Loucy (cell line): ENCODE measurements at regions not wholly inside any gene's neighbourhood (a gene's known extent, or its start where the extent isn't known, plus 50 kb on each side); places are given as distances from the start of the nearest gene placed in this dataset.

Experiments used
- H2AFZ ChIP-seq: fragments of 200-600 bp; sonication (generic); 2 replicates; pipeline ENCODE4 v1.6.0; 2016; ENCODE audit warnings: antibody characterized with exemption, mild to moderate bottlenecking, low read length, moderate library complexity
- H3F3A ChIP-seq: fragments of 200-600 bp; 2 replicates; pipeline ENCODE4 v1.6.0; 2016; ENCODE audit warnings: antibody characterized with exemption, low read depth, mild to moderate bottlenecking
- H3K27me3 ChIP-seq: fragments of 200-600 bp; sonication (generic); 2 replicates; pipeline ENCODE4 v1.6.1; 2014; ENCODE audit warnings: low read length, mild to moderate bottlenecking; ENCODE audit not compliant: insufficient read depth, poor library complexity, severe bottlenecking
- H3K36me3 ChIP-seq: fragments of 200-600 bp; sonication (generic); 2 replicates; pipeline ENCODE4 v1.6.1; 2016; ENCODE audit warnings: low read length; ENCODE audit not compliant: insufficient read depth
- H3K4me1 ChIP-seq: fragments of 200-600 bp; sonication (generic); 2 replicates; pipeline ENCODE4 v1.5.1; 2014; ENCODE audit warnings: low read length, mild to moderate bottlenecking; ENCODE audit not compliant: insufficient read depth, poor library complexity, severe bottlenecking
- H3K4me2 ChIP-seq: fragments of 200-600 bp; sonication (generic); 2 replicates; pipeline ENCODE4 v1.6.0; 2014; ENCODE audit warnings: antibody characterized with exemption, low read length, low read depth, mild to moderate bottlenecking; ENCODE audit not compliant: poor library complexity, severe bottlenecking
- H3K4me3 ChIP-seq: fragments of 200-600 bp; sonication (generic); 2 replicates; pipeline ENCODE4 v1.5.1; 2014; ENCODE audit warnings: low read length, mild to moderate bottlenecking, mixed read lengths; ENCODE audit not compliant: poor library complexity, severe bottlenecking
- H3K79me2 ChIP-seq: fragments of 200-600 bp; sonication (generic); 2 replicates; pipeline ENCODE4 v1.6.1; 2014; ENCODE audit warnings: low read length; ENCODE audit not compliant: insufficient read depth
- H3K9ac ChIP-seq: fragments of 200-600 bp; sonication (generic); 2 replicates; pipeline ENCODE4 v1.6.0; 2014; ENCODE audit warnings: mild to moderate bottlenecking, low read depth, low read length, moderate library complexity; ENCODE audit not compliant: poor library complexity, severe bottlenecking
- H3K9me2 ChIP-seq: fragments of 200-600 bp; sonication (generic); replicated peaks from 2 replicates; pipeline ENCODE4 v1.6.1; 2016; ENCODE audit warnings: low read depth, low read length, mixed read lengths
- H3K9me3 ChIP-seq: fragments of 200-600 bp; sonication (generic); 2 replicates; pipeline ENCODE4 v1.6.1; 2014; ENCODE audit warnings: mild to moderate bottlenecking, antibody characterized with exemption, low read length, low read depth; ENCODE audit not compliant: insufficient read depth
- H4K20me1 ChIP-seq: fragments of 200-600 bp; sonication (generic); 2 replicates; pipeline ENCODE4 v1.6.0; 2014; ENCODE audit warnings: antibody characterized with exemption, low read length, mild to moderate bottlenecking; ENCODE audit not compliant: insufficient read depth, poor library complexity, severe bottlenecking
- CTCF ChIP-seq: fragments of 200-600 bp; sonication (generic); conservative IDR thresholded peaks from 2 replicates; pipeline ENCODE4 v1.5.1; 2014; ENCODE audit warnings: mild to moderate bottlenecking, antibody characterized with exemption, low read length
- EZH2phosphoT487 ChIP-seq: fragments of 200-600 bp; IDR thresholded peaks from 2 replicates; pipeline ENCODE4 v1.6.1; 2018; ENCODE audit warnings: antibody characterized with exemption, mild to moderate bottlenecking, moderate library complexity, borderline replicate concordance

GRCh38 chr16:79317026-79317425 is 283.5 kb downstream of the MAF start:
- Histone ChIP-seq H3K9me2 (no peaks in the 10 kb centered on the region), H3K4me2 (no peak overlapping the region), H2AFZ (no peak overlapping the region), H3K79me2 (no peaks in the 10 kb centered on the region), H3F3A (no peaks in the 10 kb centered on the region), H3K4me1 (no peaks in the 10 kb centered on the region), H3K9me3 (no peaks in the 10 kb centered on the region), H3K36me3 (no peaks in the 10 kb centered on the region), H3K4me3 (no peak overlapping the region), H3K27me3 (no peaks in the 10 kb centered on the region), H3K9ac (no peak overlapping the region), H4K20me1 (no peaks in the 10 kb centered on the region)
- TF ChIP-seq CTCF, result no peak
- TF ChIP-seq EZH2phosphoT487, result no peak

GRCh38 chr16:79316004-79316458 is 284.5 kb downstream of the MAF start:
- no peaks in the 10 kb centered on the region for H3K36me3 ChIP-seq
- no peaks in the 10 kb centered on the region for H3K27me3 ChIP-seq
- H3K4me2 ChIP-seq, result no peak overlapping the region
- H3K9me3 ChIP-seq, result no peaks in the 10 kb centered on the region
- H3F3A ChIP-seq, result no peaks in the 10 kb centered on the region
- no peak overlapping the region for H2AFZ ChIP-seq
- no peak overlapping the region for H3K4me3 ChIP-seq
- no peaks in the 10 kb centered on the region for H3K4me1 ChIP-seq
- H3K9ac ChIP-seq, result no peak overlapping the region
- H3K9me2 ChIP-seq, result no peaks in the 10 kb centered on the region
- no peak for TF ChIP-seq EZH2phosphoT487
- TF ChIP-seq CTCF, result no peak
- no peaks in the 10 kb centered on the region for H3K79me2 ChIP-seq
- H4K20me1 ChIP-seq, result no peaks in the 10 kb centered on the region

- Histone ChIP-seq H3K4me2 (no peak overlapping the region), H3F3A (no peaks in the 10 kb centered on the region), H3K9me2 (no peaks in the 10 kb centered on the region), H3K36me3 (no peaks in the 10 kb centered on the region), H3K4me1 (no peaks in the 10 kb centered on the region), H3K27me3 (no peaks in the 10 kb centered on the region), H3K9ac (no peak overlapping the region), H3K9me3 (no peaks in the 10 kb centered on the region), H3K79me2 (no peaks in the 10 kb centered on the region), H3K4me3 (no peak overlapping the region), H4K20me1 (no peaks in the 10 kb centered on the region), H2AFZ (no peak overlapping the region)
- TF ChIP-seq CTCF, result no peak
- no peak for TF ChIP-seq EZH2phosphoT487
These were observed 288.0 kb downstream of the MAF start for GRCh38 chr16:79312502-79312901.
